K562 (cell line): ENCODE measurements at regions not wholly inside any gene's neighbourhood (a gene's known extent, or its start where the extent isn't known, plus 50 kb on each side); places are given as distances from the start of the nearest gene placed in this dataset.
"Not testable (repeated sequence)": the region's sequence is repeated elsewhere in the genome, so short reads cannot be mapped to it uniquely, and the experiment has no call there.

Experiments
- ATAC-seq: fragments of 200-7000 bp; cut with Tn5 transposase; 3 replicates; pipeline ENCODE4 v1.9.1; 2020; ENCODE audit warnings: moderate library complexity
- BruUV-seq: library from RNA; stranded (reverse); fragments of 400-500 nt; replicated peaks from 2 replicates; lab custom pipeline; 2021; lab: Mats Ljungman, UMichigan
- CTCF ChIA-PET: fragments of 300-600 bp; formaldehyde crosslinking; extraction: SDS; loops from one replicate; lab custom pipeline; 2021; ENCODE audit warnings: low intra/inter-chr PET ratio; lab: Yijun Ruan, JAX
- POLR2A ChIA-PET: fragments of 300-600, 350-650 bp; sonication (Branson Sonifier 250); formaldehyde crosslinking; extraction: SDS; loops from one replicate; lab custom pipeline; 2021; ENCODE audit warnings: antibody characterized with exemption, inconsistent platforms; lab: Yijun Ruan, JAX
- DNase-seq, 4 experiments: peaks; one replicate each; pipeline versions ENCODE4 v3.0.0 to v3.0.0-alpha.2; 2011 to 2018; ENCODE audit warnings: low spot score in 3 of 4, mixed read lengths in 3 of 4; ENCODE audit errors: extremely low read depth in 1 of 4
- FAIRE-seq: peaks from 2 replicates; lab custom pipeline; 2011; peaks lifted over from hg19 to GRCh38; lab: Jason Lieb, UNC
- H2AFZ ChIP-seq: 2 replicates; pipeline ENCODE4 v1.6.0; 2011; ENCODE audit warnings: low read depth, low read length, control low read depth, inconsistent platforms
- H3K27ac ChIP-seq: fragments of 200-600 bp; 3 replicates; pipeline ENCODE4 v1.8.0; 2011; ENCODE audit warnings: low read depth, mild to moderate bottlenecking, control low read depth, inconsistent platforms, low read length, moderate library complexity, mixed read lengths; ENCODE audit errors: extremely low read depth
- H3K27me3 ChIP-seq, 2 experiments: fragments of 300-600 bp in 1 of 2; 2 replicates in 1 of 2; 3 replicates in 1 of 2; pipeline versions ENCODE4 v1.6.0 to v1.8.0; 2011; ENCODE audit warnings: inconsistent platforms in 2 of 2, low read length in 2 of 2, mild to moderate bottlenecking in 1 of 2, mixed read lengths in 1 of 2, moderate library complexity in 1 of 2; ENCODE audit not compliant: control insufficient read depth in 2 of 2, insufficient read depth in 2 of 2
- H3K36me3 ChIP-seq: fragments of 300-600 bp; 3 replicates; pipeline ENCODE4 v1.8.0; 2011; ENCODE audit warnings: mild to moderate bottlenecking, low read length, inconsistent platforms; ENCODE audit not compliant: control insufficient read depth, insufficient read depth
- H3K4me1 ChIP-seq, 2 experiments: fragments of 200-600 bp in 1 of 2; replicated peaks in 1 of 2; 2 replicates in 1 of 2; 3 replicates in 1 of 2; pipeline versions ENCODE4 v1.5.1 to v1.8.0; 2011; ENCODE audit warnings: inconsistent platforms in 2 of 2, low read length in 2 of 2, mild to moderate bottlenecking in 1 of 2, mixed read lengths in 1 of 2, moderate library complexity in 1 of 2; ENCODE audit not compliant: control insufficient read depth in 2 of 2, insufficient read depth in 2 of 2
- H3K4me2 ChIP-seq: 2 replicates; pipeline ENCODE4 v1.6.1; 2011; ENCODE audit warnings: low read length, control low read depth, inconsistent platforms, mixed read lengths; ENCODE audit not compliant: insufficient read depth
- H3K4me3 ChIP-seq: fragments of 200-600 bp; sonication (generic), shearing (Covaris generic); 2 replicates; pipeline ENCODE4 v1.5.1; 2016; ENCODE audit warnings: control low read depth, inconsistent platforms
- H3K79me2 ChIP-seq: fragments of 200-600 bp; 3 replicates; pipeline ENCODE4 v1.8.0; 2011; ENCODE audit warnings: low read length, inconsistent platforms; ENCODE audit not compliant: control insufficient read depth, insufficient read depth
- H3K9ac ChIP-seq, 2 experiments: 2 replicates each; pipeline versions ENCODE4 v1.6.0 to v1.6.1; 2011; ENCODE audit warnings: low read depth in 2 of 2, low read length in 2 of 2, control low read depth in 1 of 2, inconsistent platforms in 1 of 2, mild to moderate bottlenecking in 1 of 2, mixed read lengths in 1 of 2; ENCODE audit not compliant: insufficient read depth in 1 of 2
- H3K9me1 ChIP-seq: one replicate; pipeline ENCODE4 v1.6.0; 2011; ENCODE audit warnings: inconsistent platforms, mild to moderate bottlenecking, low read length, moderate library complexity; ENCODE audit not compliant: control insufficient read depth, insufficient read depth
- H3K9me3 ChIP-seq: replicated peaks from 2 replicates; pipeline ENCODE4 v1.5.1; 2011; ENCODE audit warnings: low read depth, low read length, inconsistent platforms; ENCODE audit not compliant: control insufficient read depth, insufficient read depth
- H4K20me1 ChIP-seq: replicated peaks from 2 replicates; pipeline ENCODE4 v1.6.1; 2011; ENCODE audit warnings: low read length, inconsistent platforms, mixed read lengths; ENCODE audit not compliant: control insufficient read depth, insufficient read depth
- CBFA2T3 ChIP-seq: fragments of 450-650 bp; IDR thresholded peaks from 2 replicates; pipeline ENCODE4 v1.6.1; 2017
- FOXJ2 ChIP-seq: fragments of 200-800 bp; sonication (Bioruptor generic); IDR thresholded peaks from 2 replicates; pipeline ENCODE4 v1.6.1; 2016; ENCODE audit warnings: missing genetic modification characterization, missing compliant biosample characterization
- NR2C2 ChIP-seq, 2 experiments: fragments of 200-800 bp in 1 of 2; sonication (Bioruptor generic) in 1 of 2; sonication (generic) in 1 of 2; formaldehyde crosslinking in 1 of 2; IDR thresholded peaks; 2 replicates each; pipeline versions ENCODE4 v1.6.1 to v1.8.0; 2016 to 2022; ENCODE audit warnings: mild to moderate bottlenecking in 1 of 2, missing compliant biosample characterization in 1 of 2, missing genetic modification characterization in 1 of 2, missing genetic modification reagents in 1 of 2
- ZNF217 ChIP-seq: sonication (generic); formaldehyde crosslinking; IDR thresholded peaks from 2 replicates; pipeline ENCODE4 v1.8.0; 2022; ENCODE audit warnings: mild to moderate bottlenecking, missing genetic modification reagents
- ZNF785 ChIP-seq: fragments of 250-450 bp; sonication (Bioruptor Pico); IDR thresholded peaks from 2 replicates; pipeline ENCODE4 v1.4.0; 2020; ENCODE audit warnings: mild to moderate bottlenecking
- WGBS: fragments of 100-300 bp; shearing (Covaris generic); methylation state at CpG from one replicate; pipeline ENCODE4 v1.1.6; 2016; ENCODE audit warnings: low coverage, mixed read lengths; ENCODE audit not compliant: insufficient coverage; ENCODE audit errors: missing lambda C conversion rate; 5-methylcytosine and 5-hydroxymethylcytosine counted together
- in situ Hi-C: fragments of 300-500 bp; cut with MboI; formaldehyde crosslinking; loops from 4 replicates; pipeline ENCODE4 v1.15.0; 2018; ENCODE audit warnings: inconsistent platforms, mixed read lengths
- intact Hi-C: fragments of 100-400 bp; cut with micrococcal nuclease; formaldehyde crosslinking; loops from 2 replicates; pipeline ENCODE4 v1.14.2; 2022
- TF ChIP-seq, protein P1 (sequence below): fragments of 250-450 bp; sonication (Bioruptor Pico); IDR thresholded peaks from 2 replicates; pipeline ENCODE4 v1.5.0; 2022; ENCODE audit warnings: mild to moderate bottlenecking

DNA sequence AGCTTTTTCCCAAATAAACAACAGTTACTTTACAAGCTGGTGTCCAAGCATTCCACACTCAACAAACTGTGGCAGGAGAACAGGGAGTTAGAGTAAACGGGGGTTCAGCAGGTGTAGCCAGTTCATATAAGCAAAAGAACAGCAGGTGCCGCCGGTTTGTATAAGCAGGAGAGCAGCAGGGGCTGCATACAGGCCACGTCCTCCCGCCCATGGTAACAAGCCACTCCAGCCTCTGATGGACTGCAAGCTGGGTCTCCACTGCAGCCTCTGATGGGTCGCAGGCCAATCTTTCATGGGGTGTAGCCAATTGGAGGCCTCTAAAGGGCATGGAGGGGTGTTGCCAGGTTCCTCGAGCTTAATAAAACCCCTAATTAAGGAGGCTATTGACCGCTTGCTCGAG lies 189.3 kb downstream of the ANKRD30B start (continued):
- no peak for TF ChIP-seq FOXJ2
- TF ChIP-seq, protein P1, sequence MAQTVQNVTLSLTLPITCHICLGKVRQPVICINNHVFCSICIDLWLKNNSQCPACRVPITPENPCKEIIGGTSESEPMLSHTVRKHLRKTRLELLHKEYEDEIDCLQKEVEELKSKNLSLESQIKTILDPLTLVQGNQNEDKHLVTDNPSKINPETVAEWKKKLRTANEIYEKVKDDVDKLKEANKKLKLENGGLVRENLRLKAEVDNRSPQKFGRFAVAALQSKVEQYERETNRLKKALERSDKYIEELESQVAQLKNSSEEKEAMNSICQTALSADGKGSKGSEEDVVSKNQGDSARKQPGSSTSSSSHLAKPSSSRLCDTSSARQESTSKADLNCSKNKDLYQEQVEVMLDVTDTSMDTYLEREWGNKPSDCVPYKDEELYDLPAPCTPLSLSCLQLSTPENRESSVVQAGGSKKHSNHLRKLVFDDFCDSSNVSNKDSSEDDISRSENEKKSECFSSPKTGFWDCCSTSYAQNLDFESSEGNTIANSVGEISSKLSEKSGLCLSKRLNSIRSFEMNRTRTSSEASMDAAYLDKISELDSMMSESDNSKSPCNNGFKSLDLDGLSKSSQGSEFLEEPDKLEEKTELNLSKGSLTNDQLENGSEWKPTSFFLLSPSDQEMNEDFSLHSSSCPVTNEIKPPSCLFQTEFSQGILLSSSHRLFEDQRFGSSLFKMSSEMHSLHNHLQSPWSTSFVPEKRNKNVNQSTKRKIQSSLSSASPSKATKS: no peak
- no peak for TF ChIP-seq CBFA2T3
- no peak for TF ChIP-seq NR2C2 (CRISPR knock-in tag; IDR thresholded peaks at IDR 0.05)
- TF ChIP-seq NR2C2 (tag; IDR thresholded peaks at IDR 0.05): no peak
- TF ChIP-seq ZNF785: no peak

DNA sequence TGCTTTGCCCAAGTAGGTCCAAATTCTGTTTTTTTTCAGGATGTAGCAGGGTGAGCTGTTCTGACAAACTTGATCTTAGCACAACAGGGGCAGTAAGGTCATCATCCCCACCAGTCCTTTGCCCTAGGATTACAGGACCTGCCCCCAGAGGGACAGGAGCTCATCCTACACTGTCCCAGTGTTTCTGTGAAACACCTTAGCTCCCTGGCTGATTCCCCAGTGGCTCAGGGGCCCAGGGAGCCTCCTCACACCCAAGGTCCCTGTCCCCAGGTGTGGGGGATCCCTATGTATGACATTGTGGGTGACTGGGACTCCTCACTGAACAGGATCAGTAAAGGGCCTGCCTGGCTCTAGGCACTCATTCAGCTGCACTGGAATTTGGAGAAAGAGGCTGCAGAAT lies 191.2 kb downstream of the ANKRD30B start:
- Histone ChIP-seq H2AFZ (no peak overlapping the region), H3K4me1 (no peaks in the 10 kb centered on the region), H3K4me2 (no peak overlapping the region), H3K27ac (no peak overlapping the region), H3K27me3 (no peaks in the 10 kb centered on the region), H3K9ac (no peak overlapping the region), H3K9me1 (no peaks in the 10 kb centered on the region), H4K20me1 (no peaks in the 10 kb centered on the region), H3K4me3 (no peak overlapping the region), H3K36me3 (no peaks in the 10 kb centered on the region), H3K79me2 (no peaks in the 10 kb centered on the region), H3K9me3 (no peaks in the 10 kb centered on the region)
- CTCF ChIA-PET: no interaction called here
- no peak for DNase-seq
- no peak for ATAC-seq
- no TSS peak for BruUV-seq
- POLR2A ChIA-PET: no interaction called here
- no peak for FAIRE-seq
- intact Hi-C loops: no loop called here
- in situ Hi-C loops: no loop called here
- TF ChIP-seq ZNF217 (CRISPR knock-in tag): no peak

DNA sequence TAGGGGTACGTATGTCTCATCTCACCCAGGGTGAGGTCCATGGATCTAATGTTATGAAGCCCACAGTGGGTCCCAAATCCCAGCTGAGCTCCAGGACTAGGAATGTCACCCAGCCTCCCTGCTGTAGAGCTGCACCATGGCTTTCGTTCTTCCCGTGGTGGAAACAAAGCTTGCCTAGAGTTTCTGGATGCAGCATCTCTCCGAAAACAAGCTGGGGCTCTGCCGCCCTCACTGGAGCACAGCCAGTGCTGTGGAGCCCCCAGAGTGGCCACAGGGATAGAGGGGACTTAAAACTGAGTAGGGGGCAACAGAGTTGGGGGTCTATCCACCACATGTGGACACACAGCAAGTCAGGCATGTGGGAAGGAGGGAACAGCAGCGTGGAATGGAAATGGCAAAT lies 192.1 kb downstream of the ANKRD30B start:
- 2% methylated on average over 6 of the region's 6 CpGs for WGBS
- ATAC-seq, H3K4me3 ChIP-seq, BruUV-seq, intact Hi-C loops, H3K36me3 ChIP-seq, H3K4me2 ChIP-seq, H3K9me3 ChIP-seq, CTCF ChIA-PET, H3K27me3 ChIP-seq, H3K9ac ChIP-seq, in situ Hi-C loops, H4K20me1 ChIP-seq, FAIRE-seq, H3K4me1 ChIP-seq, H3K27ac ChIP-seq, H2AFZ ChIP-seq, H3K9me1 ChIP-seq, POLR2A ChIA-PET, DNase-seq, H3K79me2 ChIP-seq: not testable (repeated sequence)
